Calu3 (cell line): ENCODE measurements at regions not wholly inside any gene's neighbourhood (a gene's known extent, or its start where the extent isn't known, plus 50 kb on each side); places are given as distances from the start of the nearest gene placed in this dataset.

Experiments used
- BruUV-seq: library from RNA; stranded (reverse); fragments of 400-500 nt; replicated peaks from 2 replicates; lab custom pipeline; 2021; lab: Mats Ljungman, UMichigan
- CTCF ChIA-PET: fragments of 300-600 bp; sonication (Branson Sonifier 250); formaldehyde crosslinking; loops from one replicate; lab custom pipeline; 2022; ENCODE audit warnings: antibody characterized with exemption; lab: Charles Lee
- DNase-seq: peaks from one replicate; pipeline ENCODE4 v3.0.0; 2022
- H3K27ac Mint-ChIP-seq: one replicate; pipeline ENCODE4 v1.8.0; 2022; ENCODE audit warnings: mixed read lengths; ENCODE audit not compliant: unreplicated experiment
- H3K27me3 Mint-ChIP-seq: one replicate; pipeline ENCODE4 v1.8.0; 2022; ENCODE audit warnings: mixed read lengths; ENCODE audit not compliant: unreplicated experiment
- H3K36me3 Mint-ChIP-seq: one replicate; pipeline ENCODE4 v1.8.0; 2022; ENCODE audit warnings: mild to moderate bottlenecking, moderate library complexity, mixed read lengths; ENCODE audit not compliant: insufficient read depth, unreplicated experiment
- H3K4me1 Mint-ChIP-seq: one replicate; pipeline ENCODE4 v1.8.0; 2022; ENCODE audit warnings: mild to moderate bottlenecking, low read depth, mixed read lengths; ENCODE audit not compliant: unreplicated experiment
- H3K4me3 Mint-ChIP-seq: one replicate; pipeline ENCODE4 v1.8.0; 2022; ENCODE audit warnings: mild to moderate bottlenecking, low read depth, moderate library complexity, mixed read lengths; ENCODE audit not compliant: unreplicated experiment
- H3K9me3 Mint-ChIP-seq: one replicate; pipeline ENCODE4 v1.8.0; 2022; ENCODE audit warnings: low read depth, mixed read lengths; ENCODE audit not compliant: unreplicated experiment
- intact Hi-C: fragments of 100-400 bp; cut with micrococcal nuclease; formaldehyde crosslinking; loops from one replicate; pipeline ENCODE4 v1.10.0; 2022; ENCODE audit not compliant: unreplicated experiment
- TF ChIP-seq, protein P1 (sequence below): fragments of 200-600 bp; IDR thresholded peaks from one replicate; pipeline ENCODE4 v1.8.0; 2022; ENCODE audit warnings: antibody characterized with exemption; ENCODE audit not compliant: unreplicated experiment

DNA sequence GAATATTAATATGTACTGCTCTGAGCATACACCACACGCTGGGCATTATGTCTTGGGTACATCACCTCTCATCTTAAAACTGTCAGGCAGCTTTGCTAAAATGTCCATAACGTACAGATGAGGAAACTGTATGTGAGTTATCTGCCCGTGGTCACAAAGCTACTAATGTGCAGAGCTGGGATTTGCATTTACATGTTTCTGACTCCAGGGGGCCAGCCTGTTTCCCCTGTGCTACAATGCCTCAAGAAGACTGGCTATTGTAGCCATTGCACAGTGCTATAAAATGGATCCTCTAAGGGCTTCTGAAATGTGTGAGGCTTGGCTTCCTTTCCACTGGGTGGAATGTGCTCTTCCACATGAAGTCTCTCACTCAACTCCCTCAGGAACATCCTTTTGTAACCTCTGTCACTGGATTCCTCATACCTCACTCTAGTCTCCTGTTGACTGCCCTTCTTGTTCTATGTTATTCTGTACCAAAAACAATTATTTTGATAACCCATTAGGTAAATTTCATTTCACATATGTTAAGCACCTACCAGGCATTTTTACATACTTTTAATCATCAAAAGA, 95.6 kb upstream of the HTR2A start:
- Mint-ChIP-seq H3K36me3 (no peaks in the 10 kb centered on the region), H3K9me3 (no peaks in the 10 kb centered on the region), H3K4me3 (no peak overlapping the region), H3K4me1 (no peaks in the 10 kb centered on the region), H3K27me3 (no peaks in the 10 kb centered on the region), H3K27ac (no peak overlapping the region)
- intact Hi-C loops: no loop called here
- DNase-seq: peak; percentile 8
- no TSS peak for BruUV-seq
- TF ChIP-seq, protein P1, sequence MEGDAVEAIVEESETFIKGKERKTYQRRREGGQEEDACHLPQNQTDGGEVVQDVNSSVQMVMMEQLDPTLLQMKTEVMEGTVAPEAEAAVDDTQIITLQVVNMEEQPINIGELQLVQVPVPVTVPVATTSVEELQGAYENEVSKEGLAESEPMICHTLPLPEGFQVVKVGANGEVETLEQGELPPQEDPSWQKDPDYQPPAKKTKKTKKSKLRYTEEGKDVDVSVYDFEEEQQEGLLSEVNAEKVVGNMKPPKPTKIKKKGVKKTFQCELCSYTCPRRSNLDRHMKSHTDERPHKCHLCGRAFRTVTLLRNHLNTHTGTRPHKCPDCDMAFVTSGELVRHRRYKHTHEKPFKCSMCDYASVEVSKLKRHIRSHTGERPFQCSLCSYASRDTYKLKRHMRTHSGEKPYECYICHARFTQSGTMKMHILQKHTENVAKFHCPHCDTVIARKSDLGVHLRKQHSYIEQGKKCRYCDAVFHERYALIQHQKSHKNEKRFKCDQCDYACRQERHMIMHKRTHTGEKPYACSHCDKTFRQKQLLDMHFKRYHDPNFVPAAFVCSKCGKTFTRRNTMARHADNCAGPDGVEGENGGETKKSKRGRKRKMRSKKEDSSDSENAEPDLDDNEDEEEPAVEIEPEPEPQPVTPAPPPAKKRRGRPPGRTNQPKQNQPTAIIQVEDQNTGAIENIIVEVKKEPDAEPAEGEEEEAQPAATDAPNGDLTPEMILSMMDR: peak; percentile 25
- CTCF ChIA-PET: interaction anchor here (1.4 kb wide), 1 partner anchor 463 kb away, joined by 3 read pairs; no protein-coding TSS in a partner anchor

DNA sequence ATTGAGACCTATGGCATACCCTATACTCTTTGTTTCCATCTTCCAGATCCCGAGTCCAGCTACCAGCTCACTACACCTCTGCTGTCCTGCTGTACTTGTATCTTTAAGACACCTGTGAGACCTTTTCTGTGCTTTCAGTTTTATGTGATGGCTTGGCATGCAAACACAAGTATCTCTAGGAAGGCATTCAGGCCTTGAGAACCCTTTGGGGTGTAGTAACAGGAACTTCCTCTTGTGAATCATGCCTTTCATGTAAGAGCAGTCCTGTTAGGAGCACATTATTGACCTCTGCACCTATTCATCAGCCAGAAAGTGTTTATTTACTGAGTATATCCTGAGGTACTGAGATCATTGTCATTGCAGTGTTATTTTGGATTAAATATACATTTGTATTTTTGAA, 87.0 kb upstream of the HTR2A start:
- TF ChIP-seq, protein P1: no peak
- H3K27ac Mint-ChIP-seq: peak overlapping the region; percentile 17
- H3K9me3 Mint-ChIP-seq: no peaks in the 10 kb centered on the region
- no TSS peak for BruUV-seq
- peaks cover 9% of the 10 kb centered on the region for H3K4me1 Mint-ChIP-seq
- DNase-seq: peak; percentile 30
- no peak overlapping the region for H3K4me3 Mint-ChIP-seq
- no peaks in the 10 kb centered on the region for H3K36me3 Mint-ChIP-seq
- intact Hi-C loops: no loop called here
- CTCF ChIA-PET: no interaction called here
- no peaks in the 10 kb centered on the region for H3K27me3 Mint-ChIP-seq

DNA sequence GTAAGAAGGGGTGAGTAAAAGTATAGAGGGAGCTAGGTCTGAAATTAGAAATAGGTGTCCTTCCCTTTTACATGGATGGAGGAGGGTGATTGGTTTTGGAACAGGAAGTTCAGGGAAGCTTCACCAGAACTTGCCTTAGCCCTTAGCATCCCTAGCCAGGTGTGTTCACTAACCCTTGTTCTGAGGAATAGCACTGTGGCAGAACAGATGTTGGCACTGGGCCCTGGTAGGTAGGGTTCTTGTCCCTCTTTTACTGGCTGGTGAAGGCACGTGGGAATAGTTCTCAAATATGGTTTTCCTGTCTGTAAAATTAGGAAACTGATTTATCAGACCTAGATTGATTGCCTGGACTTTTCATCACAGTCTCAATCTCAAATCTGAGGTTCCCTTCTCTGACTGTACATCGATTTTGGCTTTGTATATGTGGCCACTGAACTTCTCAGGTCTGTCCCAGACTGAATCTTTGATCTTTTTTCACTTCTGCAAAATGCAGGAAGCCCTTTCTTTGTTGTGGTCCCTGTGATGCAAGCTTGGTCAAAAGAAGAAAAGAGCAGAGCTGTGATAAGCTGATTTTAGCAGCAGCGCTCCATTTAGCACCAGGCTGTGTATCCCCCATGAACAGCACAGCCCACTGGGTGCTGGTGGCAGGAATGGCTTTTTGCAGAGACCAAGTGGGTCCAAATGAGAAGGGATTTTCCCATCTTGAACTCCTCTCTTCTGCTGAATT, 86.2 kb upstream of the HTR2A start:
- no peaks in the 10 kb centered on the region for H3K27me3 Mint-ChIP-seq
- H3K9me3 Mint-ChIP-seq: no peaks in the 10 kb centered on the region
- intact Hi-C loops: no loop called here
- no peaks in the 10 kb centered on the region for H3K36me3 Mint-ChIP-seq
- no peak overlapping the region for H3K4me3 Mint-ChIP-seq
- CTCF ChIA-PET: no interaction called here
- no peak overlapping the region for H3K27ac Mint-ChIP-seq
- TF ChIP-seq, protein P1: no peak
- BruUV-seq: no TSS peak
- peaks cover 9% of the 10 kb centered on the region for H3K4me1 Mint-ChIP-seq
- DNase-seq: no peak

DNA sequence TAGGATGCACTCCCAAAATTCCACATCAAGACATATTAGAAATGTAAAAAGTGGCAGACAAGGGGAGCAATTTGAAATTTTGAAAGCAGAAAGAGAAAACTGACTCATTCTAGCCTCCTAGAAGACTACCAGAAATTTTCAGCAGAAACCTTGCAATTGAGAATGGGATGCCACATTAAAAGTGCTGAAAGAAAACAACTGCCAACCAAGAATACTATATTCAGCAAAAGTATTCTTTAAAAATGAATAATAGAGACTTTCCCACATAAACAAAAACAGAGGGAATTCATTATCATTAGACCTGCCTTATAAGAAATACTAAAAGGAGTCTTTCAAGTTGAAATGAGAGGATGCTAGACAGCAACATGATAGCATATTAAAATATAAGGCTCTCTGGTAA, 78.3 kb upstream of the HTR2A start:
- Mint-ChIP-seq H3K4me1 (no peaks in the 10 kb centered on the region), H3K27me3 (no peaks in the 10 kb centered on the region), H3K36me3 (no peaks in the 10 kb centered on the region), H3K9me3 (peaks cover 7% of the 10 kb centered on the region), H3K27ac (no peak overlapping the region), H3K4me3 (no peak overlapping the region)
- CTCF ChIA-PET: no interaction called here
- intact Hi-C loops: loop anchor here (10.0 kb wide), 2 partner anchors 620 to 800 kb away; no protein-coding TSS in a partner anchor
- DNase-seq: no peak
- TF ChIP-seq, protein P1: no peak
- no TSS peak for BruUV-seq
